ENCODE measurements at regions not wholly inside any gene's neighbourhood (a gene's known extent, or its start where the extent isn't known, plus 50 kb on each side); places are given as distances from the start of the nearest gene placed in this dataset.

DNA sequence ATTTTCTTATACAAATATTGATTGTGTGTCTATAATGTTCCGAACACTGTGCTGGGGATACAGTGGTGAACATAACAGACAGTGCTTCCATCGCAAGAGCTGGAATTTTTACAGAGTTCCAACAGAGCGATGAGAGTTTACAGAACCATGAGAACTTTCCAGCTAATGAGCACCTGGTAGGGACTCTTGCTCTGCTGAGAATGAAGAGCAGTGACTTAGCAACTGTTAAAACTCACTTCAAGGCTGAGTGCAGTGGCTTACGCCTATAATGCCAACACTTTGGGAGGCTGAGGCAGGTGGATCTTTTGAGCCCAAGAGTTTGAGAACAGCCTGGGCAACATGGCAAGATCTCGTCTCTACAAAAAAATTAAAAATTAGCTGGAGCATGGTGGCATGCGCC is 113.8 kb upstream of the DIO2 start:
- TF ChIP-seq, protein P1, sequence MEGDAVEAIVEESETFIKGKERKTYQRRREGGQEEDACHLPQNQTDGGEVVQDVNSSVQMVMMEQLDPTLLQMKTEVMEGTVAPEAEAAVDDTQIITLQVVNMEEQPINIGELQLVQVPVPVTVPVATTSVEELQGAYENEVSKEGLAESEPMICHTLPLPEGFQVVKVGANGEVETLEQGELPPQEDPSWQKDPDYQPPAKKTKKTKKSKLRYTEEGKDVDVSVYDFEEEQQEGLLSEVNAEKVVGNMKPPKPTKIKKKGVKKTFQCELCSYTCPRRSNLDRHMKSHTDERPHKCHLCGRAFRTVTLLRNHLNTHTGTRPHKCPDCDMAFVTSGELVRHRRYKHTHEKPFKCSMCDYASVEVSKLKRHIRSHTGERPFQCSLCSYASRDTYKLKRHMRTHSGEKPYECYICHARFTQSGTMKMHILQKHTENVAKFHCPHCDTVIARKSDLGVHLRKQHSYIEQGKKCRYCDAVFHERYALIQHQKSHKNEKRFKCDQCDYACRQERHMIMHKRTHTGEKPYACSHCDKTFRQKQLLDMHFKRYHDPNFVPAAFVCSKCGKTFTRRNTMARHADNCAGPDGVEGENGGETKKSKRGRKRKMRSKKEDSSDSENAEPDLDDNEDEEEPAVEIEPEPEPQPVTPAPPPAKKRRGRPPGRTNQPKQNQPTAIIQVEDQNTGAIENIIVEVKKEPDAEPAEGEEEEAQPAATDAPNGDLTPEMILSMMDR (conservative IDR thresholded peaks at IDR 0.05), result no peak
- peak overlapping the region; percentile 88 for H3K27ac ChIP-seq

DNA sequence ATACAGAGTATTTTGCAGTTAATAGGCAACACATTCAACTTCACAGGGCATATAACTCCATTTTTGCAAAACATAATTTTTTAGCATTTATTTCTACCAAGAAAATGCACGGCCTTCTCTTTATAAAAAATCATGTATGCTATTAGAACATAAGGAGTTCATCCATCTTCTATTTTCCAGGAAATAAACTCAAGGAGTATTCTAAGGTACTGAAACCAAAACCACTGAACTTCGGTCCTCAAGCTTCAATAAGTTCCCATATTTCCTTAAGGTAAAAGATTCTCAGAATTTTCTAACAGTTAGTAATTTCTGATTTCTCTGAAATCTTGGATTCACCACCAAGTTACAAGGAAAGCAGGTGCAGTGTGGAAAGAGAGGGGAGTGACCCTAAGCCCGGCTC is 113.3 kb upstream of the DIO2 start:
- TF ChIP-seq, protein P1 (conservative IDR thresholded peaks at IDR 0.05), result no peak
- H3K27ac ChIP-seq, result peak overlapping the region; percentile 88

DNA sequence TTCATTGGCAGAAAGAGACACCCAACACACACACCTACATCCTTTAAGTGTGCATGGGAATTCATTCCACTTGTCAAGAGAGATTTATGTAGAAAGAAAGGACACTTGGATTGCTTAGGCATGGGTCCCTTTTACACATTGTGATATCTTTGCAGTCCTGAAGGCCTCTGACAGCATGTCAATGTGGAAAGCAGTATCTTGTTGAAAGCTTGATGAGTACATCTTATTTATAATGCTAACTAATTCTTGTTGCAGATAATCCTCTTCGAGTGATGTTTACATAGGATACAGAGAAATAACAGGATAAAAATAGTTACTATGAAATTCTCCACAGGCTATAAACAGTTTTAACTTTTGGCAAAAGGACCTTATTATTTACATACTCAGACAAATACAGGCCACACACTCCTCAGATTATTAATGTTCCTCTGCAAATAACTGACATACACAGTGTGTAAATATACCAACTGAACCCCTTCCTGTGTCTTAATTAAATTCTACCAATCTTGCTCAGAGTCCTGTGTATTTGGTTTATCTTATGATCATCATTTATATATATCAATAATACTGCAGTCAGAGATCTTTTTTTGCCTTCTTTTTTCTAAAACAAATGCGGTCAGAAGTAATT is 111.8 kb upstream of the DIO2 start:
- TF ChIP-seq, protein P1 (conservative IDR thresholded peaks at IDR 0.05), result no peak
- peak overlapping the region; percentile 88 for H3K27ac ChIP-seq

DNA sequence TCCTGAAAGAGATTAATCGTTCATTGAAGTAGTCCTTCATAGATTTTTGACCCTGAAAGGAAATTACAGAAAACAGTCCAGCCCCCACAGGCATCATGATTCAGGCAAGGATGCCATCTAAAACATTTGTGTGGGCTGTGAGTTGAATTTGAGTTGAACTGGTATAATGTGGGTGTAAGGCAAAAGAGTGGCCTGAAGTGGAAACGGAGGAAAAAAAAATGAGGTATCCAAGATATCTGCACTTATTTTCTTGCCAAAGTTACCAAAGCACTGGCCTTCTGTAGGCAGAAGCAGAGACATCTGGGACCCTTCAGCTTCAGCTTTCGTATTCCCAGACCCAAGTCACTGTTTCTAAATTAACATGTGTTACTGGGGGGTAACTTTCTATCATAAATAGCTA is 105.1 kb upstream of the DIO2 start:
- TF ChIP-seq, protein P1 (conservative IDR thresholded peaks at IDR 0.05), result no peak
- no peak overlapping the region for H3K27ac ChIP-seq

DNA sequence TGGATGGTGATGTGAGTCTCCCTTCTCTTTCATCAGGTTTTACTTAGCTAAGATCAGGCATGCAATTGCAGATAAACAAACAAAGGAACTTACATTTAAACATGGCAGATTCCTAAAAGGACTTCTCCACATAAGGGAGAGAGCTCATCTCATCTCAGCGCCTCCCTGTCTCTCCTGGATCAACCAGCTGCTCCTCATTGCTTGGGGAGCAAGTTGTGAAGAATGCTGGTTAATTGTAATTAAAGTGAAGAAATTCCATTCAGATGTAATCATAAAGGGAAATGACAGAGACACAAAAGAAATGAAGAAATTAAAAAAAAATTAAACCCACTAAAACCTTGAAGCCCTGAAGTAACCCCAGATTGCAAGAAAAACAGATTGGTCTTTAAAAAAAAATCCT is 104.4 kb upstream of the DIO2 start:
- no peak overlapping the region for H3K27ac ChIP-seq
- TF ChIP-seq, protein P1 (conservative IDR thresholded peaks at IDR 0.05), result no peak

DNA sequence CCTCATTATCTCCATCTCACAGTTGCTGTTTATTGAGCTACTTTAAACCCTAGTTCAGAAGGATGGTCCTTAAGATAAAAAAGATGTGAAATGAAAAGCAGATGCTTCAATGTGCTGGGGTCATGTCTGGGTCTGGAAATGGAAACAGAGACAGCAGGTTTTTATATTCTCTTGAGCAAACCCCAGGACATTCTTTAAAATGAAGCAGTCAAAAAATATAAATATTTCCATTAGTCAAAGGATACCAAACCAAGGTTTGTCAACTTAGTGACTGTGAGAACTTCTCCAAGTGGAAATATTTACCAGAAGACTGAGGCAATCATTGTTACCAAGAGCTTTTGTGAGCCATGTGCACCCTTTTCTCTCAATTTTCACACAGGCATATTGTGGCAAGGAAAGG is 102.5 kb upstream of the DIO2 start:
- TF ChIP-seq, protein P1 (conservative IDR thresholded peaks at IDR 0.05), result no peak
- no peak overlapping the region for H3K27ac ChIP-seq

DNA sequence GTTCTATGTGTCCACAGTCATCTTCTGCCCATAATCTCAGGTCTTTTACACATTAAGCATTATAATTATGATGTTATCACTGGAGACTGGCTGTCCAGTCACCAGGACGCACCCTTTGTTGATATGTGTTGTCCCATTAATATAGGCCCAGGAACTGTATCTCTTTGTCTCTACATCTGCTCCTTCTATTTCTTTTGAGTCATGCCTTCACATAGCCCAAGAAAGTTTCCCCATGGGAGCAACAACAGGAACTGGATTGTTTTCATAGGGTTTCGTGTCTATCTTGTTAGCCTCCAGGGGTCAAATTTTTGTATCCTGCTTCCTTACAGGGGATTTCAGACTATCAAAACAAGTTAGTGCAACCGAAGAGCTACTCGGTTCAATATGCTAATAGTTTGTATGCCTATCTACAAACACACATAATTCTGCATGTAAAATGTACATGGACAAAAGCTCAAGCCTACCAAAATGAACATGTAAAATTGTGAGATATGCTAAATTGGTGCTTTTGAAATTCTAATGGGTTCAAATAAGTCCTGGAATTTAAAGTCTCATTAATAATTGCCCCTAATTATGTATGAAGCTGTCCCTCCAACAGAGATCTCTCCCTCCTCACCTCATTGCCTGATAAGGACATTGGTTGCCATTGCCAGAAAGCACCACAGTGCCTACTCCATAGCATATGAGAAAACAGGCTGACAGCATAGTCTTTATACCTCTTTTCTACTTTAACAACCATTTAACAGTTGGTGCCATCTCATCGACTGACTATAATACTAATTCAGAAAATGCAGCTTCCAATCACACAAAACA is 99.8 kb upstream of the DIO2 start:
- TF ChIP-seq, protein P1 (conservative IDR thresholded peaks at IDR 0.05), result no peak
- H3K27ac ChIP-seq, result no peak overlapping the region

Data from VCaP (cell line).